WTC11 (cell line): ENCODE measurements at regions not wholly inside any gene's neighbourhood (a gene's known extent, or its start where the extent isn't known, plus 50 kb on each side); places are given as distances from the start of the nearest gene placed in this dataset.

Experiments used
- ATAC-seq: fragments of 200-7000 bp; cut with Tn5 transposase; 2 replicates; pipeline ENCODE4 v1.10.0; 2021; ENCODE audit warnings: mild to moderate bottlenecking, moderate library complexity
- CTCF ChIA-PET: fragments of 300-600 bp; sonication (Branson Sonifier 250); formaldehyde crosslinking; loops from one replicate; lab custom pipeline; 2021; ENCODE audit warnings: antibody characterized with exemption; lab: Charles Lee
- POLR2A ChIA-PET: fragments of 350-600 bp; sonication (Branson Sonifier 250); formaldehyde crosslinking; loops from one replicate; lab custom pipeline; 2021; ENCODE audit warnings: antibody characterized with exemption; lab: Charles Lee
- DNase-seq: peaks from one replicate; pipeline ENCODE4 v3.0.0; 2021; ENCODE audit warnings: low spot score
- H3K27ac Mint-ChIP-seq: 2 replicates; pipeline ENCODE4 v1.8.0; 2021; ENCODE audit warnings: mixed read lengths
- H3K27me3 Mint-ChIP-seq: 2 replicates; pipeline ENCODE4 v1.8.0; 2021; ENCODE audit warnings: low read depth, mild to moderate bottlenecking, moderate library complexity, mixed read lengths
- H3K36me3 Mint-ChIP-seq: 2 replicates; pipeline ENCODE4 v1.8.0; 2021; ENCODE audit warnings: mixed read lengths
- H3K4me1 Mint-ChIP-seq: 2 replicates; pipeline ENCODE4 v1.8.0; 2022; ENCODE audit warnings: mixed read lengths
- H3K4me3 Mint-ChIP-seq: 2 replicates; pipeline ENCODE4 v1.8.0; 2021; ENCODE audit warnings: mild to moderate bottlenecking, moderate library complexity, mixed read lengths
- H3K9me3 Mint-ChIP-seq: 2 replicates; pipeline ENCODE4 v1.8.0; 2021; ENCODE audit warnings: mixed read lengths
- AFF4 ChIP-seq: sonication (generic); formaldehyde crosslinking; IDR thresholded peaks from 2 replicates; pipeline ENCODE4 v1.8.1; 2023; ENCODE audit warnings: mild to moderate bottlenecking, missing genetic modification reagents, borderline replicate concordance
- ARID4B ChIP-seq: sonication (generic); formaldehyde crosslinking; IDR thresholded peaks from 2 replicates; pipeline ENCODE4 v1.8.0; 2023; ENCODE audit warnings: missing genetic modification reagents, mild to moderate bottlenecking, borderline replicate concordance
- ATF1 ChIP-seq: sonication (generic); formaldehyde crosslinking; IDR thresholded peaks from 2 replicates; pipeline ENCODE4 v1.8.1; 2023; ENCODE audit warnings: mild to moderate bottlenecking, moderate library complexity, missing genetic modification reagents
- ATF2 ChIP-seq: sonication (generic); formaldehyde crosslinking; IDR thresholded peaks from 2 replicates; pipeline ENCODE4 v1.8.1; 2022; ENCODE audit warnings: low read depth, missing genetic modification reagents, borderline replicate concordance
- ATF6 ChIP-seq: sonication (generic); formaldehyde crosslinking; IDR thresholded peaks from 2 replicates; pipeline ENCODE4 v1.8.1; 2023; ENCODE audit warnings: mild to moderate bottlenecking, missing genetic modification reagents
- EMX1 ChIP-seq: fragments of 250-450 bp; sonication (Bioruptor Pico); IDR thresholded peaks from 2 replicates; pipeline ENCODE4 v1.8.0; 2021; ENCODE audit warnings: mild to moderate bottlenecking
- FOXJ3 ChIP-seq: sonication (generic); formaldehyde crosslinking; IDR thresholded peaks from 2 replicates; pipeline ENCODE4 v1.9.0; 2021; ENCODE audit warnings: missing genetic modification reagents, mild to moderate bottlenecking, borderline replicate concordance
- FOXK1 ChIP-seq: sonication (generic); formaldehyde crosslinking; IDR thresholded peaks from 2 replicates; pipeline ENCODE4 v1.8.0; 2022; ENCODE audit warnings: mild to moderate bottlenecking, moderate library complexity, missing genetic modification reagents
- FOXP1 ChIP-seq: sonication (generic); formaldehyde crosslinking; IDR thresholded peaks from 2 replicates; pipeline ENCODE4 v1.8.0; 2022; ENCODE audit warnings: missing genetic modification reagents, mild to moderate bottlenecking, moderate library complexity, borderline replicate concordance
- HMGA2 ChIP-seq: fragments of 250-450 bp; sonication (Bioruptor Pico); IDR thresholded peaks from 2 replicates; pipeline ENCODE4 v1.4.0; 2021; ENCODE audit warnings: mild to moderate bottlenecking, moderate library complexity
- NFYB ChIP-seq: sonication (generic); formaldehyde crosslinking; conservative IDR thresholded peaks from 2 replicates; pipeline ENCODE4 v1.8.0; 2022; ENCODE audit warnings: low read depth, missing genetic modification reagents
- NR2C2 ChIP-seq: sonication (generic); formaldehyde crosslinking; IDR thresholded peaks from 2 replicates; pipeline ENCODE4 v1.8.0; 2022; ENCODE audit warnings: mild to moderate bottlenecking, missing genetic modification reagents
- RELA ChIP-seq: sonication (generic); formaldehyde crosslinking; IDR thresholded peaks from 2 replicates; pipeline ENCODE4 v1.8.1; 2022; ENCODE audit warnings: missing genetic modification reagents, mild to moderate bottlenecking, borderline replicate concordance
- TCF7 ChIP-seq: sonication (generic); formaldehyde crosslinking; IDR thresholded peaks from 2 replicates; pipeline ENCODE4 v1.8.0; 2022; ENCODE audit warnings: mild to moderate bottlenecking, low read depth, missing genetic modification reagents, moderate library complexity
- TEAD4 ChIP-seq: sonication (generic); formaldehyde crosslinking; IDR thresholded peaks from 2 replicates; pipeline ENCODE4 v1.8.0; 2022; ENCODE audit warnings: mild to moderate bottlenecking, missing genetic modification reagents
- USF1 ChIP-seq: sonication (generic); formaldehyde crosslinking; IDR thresholded peaks from 2 replicates; pipeline ENCODE4 v1.8.0; 2022; ENCODE audit warnings: mild to moderate bottlenecking, missing genetic modification reagents
- ZNF396 ChIP-seq: fragments of 250-450 bp; sonication (Bioruptor Pico); IDR thresholded peaks from 2 replicates; pipeline ENCODE4 v1.8.0; 2021; ENCODE audit warnings: mild to moderate bottlenecking, moderate library complexity, borderline replicate concordance
- ZNF416 ChIP-seq: fragments of 250-450 bp; sonication (Bioruptor Pico); IDR thresholded peaks from 2 replicates; pipeline ENCODE4 v1.9.0; 2021; ENCODE audit warnings: mild to moderate bottlenecking, inconsistent platforms
- TF ChIP-seq, protein P1 (sequence below): fragments of 200-600 bp; IDR thresholded peaks from 2 replicates; pipeline ENCODE4 v1.8.0; 2022; ENCODE audit warnings: antibody characterized with exemption
- TF ChIP-seq, protein P2 (sequence below): fragments of 250-450 bp; sonication (Bioruptor Pico); IDR thresholded peaks from 2 replicates; pipeline ENCODE4 v1.9.0; 2021; ENCODE audit warnings: mild to moderate bottlenecking

- TF ChIP-seq USF1 (CRISPR knock-in tag) (no peak), RELA (CRISPR knock-in tag) (no peak), ATF1 (CRISPR knock-in tag) (no peak), TCF7 (no peak), EMX1 (CRISPR knock-in tag) (no peak), AFF4 (no peak), ZNF416 (CRISPR knock-in tag) (no peak)
- TF ChIP-seq, protein P1, sequence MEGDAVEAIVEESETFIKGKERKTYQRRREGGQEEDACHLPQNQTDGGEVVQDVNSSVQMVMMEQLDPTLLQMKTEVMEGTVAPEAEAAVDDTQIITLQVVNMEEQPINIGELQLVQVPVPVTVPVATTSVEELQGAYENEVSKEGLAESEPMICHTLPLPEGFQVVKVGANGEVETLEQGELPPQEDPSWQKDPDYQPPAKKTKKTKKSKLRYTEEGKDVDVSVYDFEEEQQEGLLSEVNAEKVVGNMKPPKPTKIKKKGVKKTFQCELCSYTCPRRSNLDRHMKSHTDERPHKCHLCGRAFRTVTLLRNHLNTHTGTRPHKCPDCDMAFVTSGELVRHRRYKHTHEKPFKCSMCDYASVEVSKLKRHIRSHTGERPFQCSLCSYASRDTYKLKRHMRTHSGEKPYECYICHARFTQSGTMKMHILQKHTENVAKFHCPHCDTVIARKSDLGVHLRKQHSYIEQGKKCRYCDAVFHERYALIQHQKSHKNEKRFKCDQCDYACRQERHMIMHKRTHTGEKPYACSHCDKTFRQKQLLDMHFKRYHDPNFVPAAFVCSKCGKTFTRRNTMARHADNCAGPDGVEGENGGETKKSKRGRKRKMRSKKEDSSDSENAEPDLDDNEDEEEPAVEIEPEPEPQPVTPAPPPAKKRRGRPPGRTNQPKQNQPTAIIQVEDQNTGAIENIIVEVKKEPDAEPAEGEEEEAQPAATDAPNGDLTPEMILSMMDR = no peak
Observed at GRCh38 chr2:196538189-196538588, 101.3 kb upstream of the CCDC150 start (continued).

- no peak overlapping the region for H3K4me3 Mint-ChIP-seq
- TF ChIP-seq, protein P2, sequence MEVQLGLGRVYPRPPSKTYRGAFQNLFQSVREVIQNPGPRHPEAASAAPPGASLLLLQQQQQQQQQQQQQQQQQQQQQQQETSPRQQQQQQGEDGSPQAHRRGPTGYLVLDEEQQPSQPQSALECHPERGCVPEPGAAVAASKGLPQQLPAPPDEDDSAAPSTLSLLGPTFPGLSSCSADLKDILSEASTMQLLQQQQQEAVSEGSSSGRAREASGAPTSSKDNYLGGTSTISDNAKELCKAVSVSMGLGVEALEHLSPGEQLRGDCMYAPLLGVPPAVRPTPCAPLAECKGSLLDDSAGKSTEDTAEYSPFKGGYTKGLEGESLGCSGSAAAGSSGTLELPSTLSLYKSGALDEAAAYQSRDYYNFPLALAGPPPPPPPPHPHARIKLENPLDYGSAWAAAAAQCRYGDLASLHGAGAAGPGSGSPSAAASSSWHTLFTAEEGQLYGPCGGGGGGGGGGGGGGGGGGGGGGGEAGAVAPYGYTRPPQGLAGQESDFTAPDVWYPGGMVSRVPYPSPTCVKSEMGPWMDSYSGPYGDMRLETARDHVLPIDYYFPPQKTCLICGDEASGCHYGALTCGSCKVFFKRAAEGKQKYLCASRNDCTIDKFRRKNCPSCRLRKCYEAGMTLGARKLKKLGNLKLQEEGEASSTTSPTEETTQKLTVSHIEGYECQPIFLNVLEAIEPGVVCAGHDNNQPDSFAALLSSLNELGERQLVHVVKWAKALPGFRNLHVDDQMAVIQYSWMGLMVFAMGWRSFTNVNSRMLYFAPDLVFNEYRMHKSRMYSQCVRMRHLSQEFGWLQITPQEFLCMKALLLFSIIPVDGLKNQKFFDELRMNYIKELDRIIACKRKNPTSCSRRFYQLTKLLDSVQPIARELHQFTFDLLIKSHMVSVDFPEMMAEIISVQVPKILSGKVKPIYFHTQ = no peak
- TF ChIP-seq FOXJ3 (no peak), NFYB (CRISPR knock-in tag) (no peak), ARID4B (no peak), EMX1 (CRISPR knock-in tag) (no peak), ZNF396 (no peak), FOXK1 (CRISPR knock-in tag) (no peak), ATF1 (CRISPR knock-in tag) (no peak), NR2C2 (no peak), FOXP1 (CRISPR knock-in tag) (no peak), ATF2 (CRISPR knock-in tag) (no peak), ATF6 (CRISPR knock-in tag) (no peak), TEAD4 (CRISPR knock-in tag) (no peak), HMGA2 (no peak)
Observed at GRCh38 chr2:196538646-196539045, 100.9 kb upstream of the CCDC150 start.

More at GRCh38 chr2:196538646-196539045, 100.9 kb upstream of the CCDC150 start:
- CTCF ChIA-PET = no interaction called here
- ATAC-seq (no peak), DNase-seq (no peak)
- Mint-ChIP-seq H3K4me1 (peaks cover 10% of the 10 kb centered on the region), H3K27ac (no peak overlapping the region), H3K27me3 (no peaks in the 10 kb centered on the region), H3K9me3 (no peaks in the 10 kb centered on the region), H3K36me3 (no peaks in the 10 kb centered on the region)
- POLR2A ChIA-PET = no interaction called here
